ENCODE measurements at regions not wholly inside any gene's neighbourhood (a gene's known extent, or its start where the extent isn't known, plus 50 kb on each side); places are given as distances from the start of the nearest gene placed in this dataset.

- TF ChIP-seq, protein P1, sequence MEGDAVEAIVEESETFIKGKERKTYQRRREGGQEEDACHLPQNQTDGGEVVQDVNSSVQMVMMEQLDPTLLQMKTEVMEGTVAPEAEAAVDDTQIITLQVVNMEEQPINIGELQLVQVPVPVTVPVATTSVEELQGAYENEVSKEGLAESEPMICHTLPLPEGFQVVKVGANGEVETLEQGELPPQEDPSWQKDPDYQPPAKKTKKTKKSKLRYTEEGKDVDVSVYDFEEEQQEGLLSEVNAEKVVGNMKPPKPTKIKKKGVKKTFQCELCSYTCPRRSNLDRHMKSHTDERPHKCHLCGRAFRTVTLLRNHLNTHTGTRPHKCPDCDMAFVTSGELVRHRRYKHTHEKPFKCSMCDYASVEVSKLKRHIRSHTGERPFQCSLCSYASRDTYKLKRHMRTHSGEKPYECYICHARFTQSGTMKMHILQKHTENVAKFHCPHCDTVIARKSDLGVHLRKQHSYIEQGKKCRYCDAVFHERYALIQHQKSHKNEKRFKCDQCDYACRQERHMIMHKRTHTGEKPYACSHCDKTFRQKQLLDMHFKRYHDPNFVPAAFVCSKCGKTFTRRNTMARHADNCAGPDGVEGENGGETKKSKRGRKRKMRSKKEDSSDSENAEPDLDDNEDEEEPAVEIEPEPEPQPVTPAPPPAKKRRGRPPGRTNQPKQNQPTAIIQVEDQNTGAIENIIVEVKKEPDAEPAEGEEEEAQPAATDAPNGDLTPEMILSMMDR (IDR thresholded peaks at IDR 0.05; ENCODE audit: low read depth, low read length, missing control alignments), result no peak
- DNase-seq (ENCODE audit: low read depth), result no peak
- no peak overlapping the region for H3K4me3 ChIP-seq (ENCODE audit: low read depth, low read length)
Measured at GRCh38 chr7:50181081-50181480, 88.0 kb upstream of the ZPBP start.

DNA sequence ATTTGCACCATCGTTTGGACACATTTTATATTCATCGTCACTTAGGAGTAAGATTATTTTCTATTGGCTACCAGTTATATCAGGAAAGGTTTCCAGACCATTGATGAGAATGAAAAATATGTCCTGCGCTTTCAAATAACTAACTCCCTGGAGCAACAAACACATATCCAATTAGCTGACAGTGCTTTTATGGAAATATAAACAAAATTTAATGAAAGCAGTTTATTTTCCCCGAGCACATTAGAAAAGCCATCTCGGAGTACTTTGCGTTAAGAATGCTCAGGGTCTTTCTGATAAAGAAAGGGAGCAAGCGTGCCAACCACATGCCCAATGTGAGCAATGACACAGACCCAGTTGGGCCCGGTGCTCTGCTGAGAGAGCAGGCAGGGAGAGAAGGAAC, 85.1 kb upstream of the ZPBP start:
- TF ChIP-seq, protein P1 (IDR thresholded peaks at IDR 0.05; ENCODE audit: low read depth, low read length, missing control alignments), result no peak

DNA sequence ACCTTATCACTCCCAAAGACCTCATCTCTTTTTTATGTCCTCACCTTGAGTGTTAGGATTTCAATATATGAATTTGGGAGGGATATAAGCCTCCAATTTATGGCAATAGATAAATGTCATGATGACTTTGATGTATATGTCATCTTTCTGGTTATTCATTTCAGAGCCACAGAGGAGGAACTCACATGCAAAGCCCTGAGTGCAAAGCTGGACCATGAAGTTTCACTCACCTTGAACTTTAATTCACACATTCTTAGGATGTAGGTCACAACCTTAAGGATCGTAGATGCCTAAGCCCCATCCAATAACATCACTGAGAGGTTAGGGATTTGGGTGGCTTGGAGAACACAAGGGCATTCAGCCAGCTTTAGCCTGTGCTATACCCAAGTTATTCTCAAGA, 81.9 kb upstream of the ZPBP start:
- DNase-seq (ENCODE audit: low read depth), result no peak
- TF ChIP-seq, protein P1 (IDR thresholded peaks at IDR 0.05; ENCODE audit: low read depth, low read length, missing control alignments), result no peak
- H3K4me3 ChIP-seq (ENCODE audit: low read depth, low read length), result no peak overlapping the region

More for the DNA sequence above, 85.1 kb upstream of the ZPBP start:
- no peak overlapping the region for H3K4me3 ChIP-seq (ENCODE audit: low read depth, low read length)
- DNase-seq (ENCODE audit: low read depth), result no peak

DNA sequence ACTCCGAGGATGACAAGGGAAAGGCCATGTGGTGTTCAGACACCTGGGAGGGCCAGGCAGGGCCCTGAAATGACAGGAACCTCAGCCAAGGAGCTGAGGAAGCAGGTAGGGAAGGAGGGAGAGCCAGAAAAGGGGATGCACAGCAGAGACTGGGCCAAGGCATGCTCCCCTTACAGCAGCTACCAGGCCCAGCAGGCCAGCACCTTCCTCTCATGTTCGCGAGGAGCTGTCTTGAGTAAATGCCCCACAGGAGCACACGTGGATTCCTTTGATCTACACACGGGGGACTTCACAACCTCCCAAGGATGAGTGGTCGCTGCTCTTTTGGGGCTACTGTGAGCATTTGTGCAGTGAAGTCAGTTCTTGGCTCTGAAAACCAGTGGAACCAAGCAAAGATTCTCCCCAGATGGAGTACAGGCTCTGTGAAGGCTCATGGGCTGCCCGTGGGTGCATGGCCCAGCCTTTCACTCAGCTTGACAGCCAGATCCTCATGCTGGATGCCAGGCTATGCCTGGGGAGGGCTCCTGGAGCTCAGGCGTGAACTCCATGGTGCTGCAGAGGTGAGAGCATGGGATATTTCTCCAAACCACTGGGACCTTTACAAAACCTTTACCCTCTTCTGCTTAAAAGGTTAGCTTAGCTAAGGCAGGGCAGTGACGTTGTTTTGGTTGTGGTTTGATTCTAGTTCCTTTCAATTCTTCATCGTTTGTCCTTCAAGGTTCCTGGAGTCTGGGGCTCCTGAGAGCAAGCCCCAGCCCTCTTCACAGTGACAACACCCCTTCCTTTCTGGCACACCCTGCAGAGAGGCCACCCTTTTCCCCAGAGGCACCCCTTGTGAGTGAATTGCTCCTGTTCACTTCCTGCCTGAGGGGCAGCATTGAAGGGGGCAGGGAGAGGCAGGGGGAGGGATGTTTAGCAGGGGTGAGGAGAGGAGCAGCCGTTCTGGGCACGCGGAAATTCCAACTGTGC, 74.2 kb upstream of the ZPBP start:
- TF ChIP-seq, protein P1 (IDR thresholded peaks at IDR 0.05; ENCODE audit: low read depth, low read length, missing control alignments), result no peak
- no peak for DNase-seq (ENCODE audit: low read depth)
- H3K4me3 ChIP-seq (ENCODE audit: low read depth, low read length), result no peak overlapping the region

DNA sequence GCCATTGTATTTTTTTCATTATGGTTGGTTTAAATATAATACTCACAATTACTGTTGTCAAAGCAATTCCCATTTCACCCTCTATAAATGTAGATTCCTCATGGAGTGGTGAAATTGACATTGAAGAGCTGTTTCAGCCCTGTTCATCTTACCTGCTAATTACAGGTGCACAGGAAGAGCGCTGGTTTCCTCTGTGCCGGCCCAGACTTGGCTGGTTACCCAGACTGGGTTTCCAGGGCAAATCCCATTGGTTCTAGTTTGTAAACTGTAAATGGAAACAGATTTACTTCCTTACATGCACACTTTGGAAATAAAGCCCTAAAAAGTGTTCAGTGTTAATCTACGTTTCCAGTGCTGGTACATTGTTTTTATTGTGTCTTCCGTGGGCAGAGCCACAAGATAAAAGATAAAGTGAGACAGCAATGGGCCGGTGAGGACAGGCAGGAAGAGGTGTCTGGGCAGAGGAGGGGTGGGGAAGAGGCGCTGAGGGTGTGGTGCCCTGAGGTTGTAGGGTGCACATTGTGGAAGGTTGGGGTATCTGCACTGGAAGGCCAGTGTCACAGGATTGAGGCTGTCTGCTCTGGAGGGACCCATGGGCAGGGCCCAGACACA, 71.6 kb upstream of the ZPBP start:
- TF ChIP-seq, protein P1 (IDR thresholded peaks at IDR 0.05; ENCODE audit: low read depth, low read length, missing control alignments), result no peak
- DNase-seq (ENCODE audit: low read depth), result no peak
- H3K4me3 ChIP-seq (ENCODE audit: low read depth, low read length), result no peak overlapping the region

- DNase-seq (ENCODE audit: low read depth), result no peak
- H3K4me3 ChIP-seq (ENCODE audit: low read depth, low read length), result no peak overlapping the region
- TF ChIP-seq, protein P1 (IDR thresholded peaks at IDR 0.05; ENCODE audit: low read depth, low read length, missing control alignments), result no peak
Measured at GRCh38 chr7:50160206-50160605, 67.2 kb upstream of the ZPBP start.
